HepG2 (cell line): ENCODE measurements at regions not wholly inside any gene's neighbourhood (a gene's known extent, or its start where the extent isn't known, plus 50 kb on each side); places are given as distances from the start of the nearest gene placed in this dataset.

Experiments
- ATAC-seq: fragments of 200-7000 bp; cut with Tn5 transposase; 3 replicates; pipeline ENCODE4 v1.9.1; 2020; ENCODE audit warnings: mild to moderate bottlenecking, moderate library complexity
- BruUV-seq: library from RNA; stranded (reverse); fragments of 400-500 nt; replicated peaks from 2 replicates; lab custom pipeline; 2021; lab: Mats Ljungman, UMichigan
- CTCF ChIA-PET: fragments of 300-600 bp; formaldehyde crosslinking; extraction: SDS; loops from one replicate; lab custom pipeline; 2021; ENCODE audit warnings: low total read pairs, inconsistent platforms, low intra/inter-chr PET ratio; lab: Yijun Ruan, JAX
- POLR2A ChIA-PET: fragments of 350-600 bp; sonication (Branson Sonifier 250); formaldehyde crosslinking; loops from one replicate; lab custom pipeline; 2020; ENCODE audit warnings: antibody characterized with exemption, inconsistent platforms; lab: Yijun Ruan, JAX
- DNase-seq: peaks from one replicate; pipeline ENCODE4 v3.0.0-alpha.2; 2015; ENCODE audit warnings: low spot score
- FAIRE-seq: peaks from 3 replicates; lab custom pipeline; 2011; peaks lifted over from hg19 to GRCh38; lab: Jason Lieb, UNC
- H2AFZ ChIP-seq: one replicate; pipeline ENCODE4 v1.6.1; 2011; ENCODE audit warnings: low read length, inconsistent platforms
- H3K27ac ChIP-seq: fragments of 300-600 bp; 3 replicates; pipeline ENCODE4 v1.8.0; 2011; ENCODE audit warnings: mixed run types, mild to moderate bottlenecking, mixed read lengths, low read length, inconsistent platforms; ENCODE audit not compliant: insufficient read depth; ENCODE audit errors: extremely low read length
- H3K27me3 ChIP-seq, 2 experiments: fragments of 200-600 bp in 1 of 2; 2 replicates in 1 of 2; 3 replicates in 1 of 2; pipeline versions ENCODE4 v1.6.0 to v1.8.0; 2011; ENCODE audit warnings: low read length in 2 of 2, mild to moderate bottlenecking in 2 of 2, moderate library complexity in 2 of 2, inconsistent platforms in 1 of 2; ENCODE audit not compliant: insufficient read depth in 2 of 2, control insufficient read depth in 1 of 2
- H3K36me3 ChIP-seq, 2 experiments: fragments of 200-600 bp in 1 of 2; replicated peaks in 1 of 2; 2 replicates in 1 of 2; 3 replicates in 1 of 2; pipeline versions ENCODE4 v1.5.1 to v1.8.0; 2011; ENCODE audit warnings: low read length in 2 of 2, inconsistent platforms in 1 of 2; ENCODE audit not compliant: insufficient read depth in 2 of 2, control insufficient read depth in 1 of 2
- H3K4me1 ChIP-seq: 2 replicates; pipeline ENCODE4 v1.5.1; 2012; ENCODE audit warnings: low read length, inconsistent platforms; ENCODE audit not compliant: insufficient read depth
- H3K4me2 ChIP-seq: 2 replicates; pipeline ENCODE4 v1.6.0; 2011; ENCODE audit warnings: low read depth, low read length, inconsistent platforms
- H3K4me3 ChIP-seq, 3 experiments: fragments of 200-600 bp in 1 of 3; sonication (generic), shearing (Covaris generic) in 1 of 3; replicated peaks in 1 of 3; 2 replicates each; pipeline ENCODE4 v1.5.1; 2011 to 2016; ENCODE audit warnings: low read length in 3 of 3, inconsistent platforms in 2 of 3, low read depth in 2 of 3, mild to moderate bottlenecking in 2 of 3, control low read depth in 1 of 3, mixed read lengths in 1 of 3; ENCODE audit not compliant: insufficient read depth in 1 of 3
- H3K79me2 ChIP-seq: one replicate; pipeline ENCODE4 v1.6.1; 2011; ENCODE audit warnings: low read length, inconsistent platforms; ENCODE audit not compliant: insufficient read depth
- H3K9ac ChIP-seq: 2 replicates; pipeline ENCODE4 v1.6.0; 2011; ENCODE audit warnings: mild to moderate bottlenecking, low read depth, low read length, inconsistent platforms; ENCODE audit not compliant: insufficient read depth
- H3K9me3 ChIP-seq: 2 replicates; pipeline ENCODE4 v1.5.1; 2012; ENCODE audit warnings: mild to moderate bottlenecking, low read length
- H4K20me1 ChIP-seq: 2 replicates; pipeline ENCODE4 v1.6.0; 2011; ENCODE audit warnings: inconsistent platforms, mild to moderate bottlenecking, low read length, moderate library complexity; ENCODE audit not compliant: insufficient read depth
- CAMTA2 ChIP-seq: sonication (generic); formaldehyde crosslinking; IDR thresholded peaks from 2 replicates; pipeline ENCODE4 v1.4.0; 2020; ENCODE audit warnings: mild to moderate bottlenecking, missing genetic modification reagents, borderline replicate concordance
- CBX1 ChIP-seq: IDR thresholded peaks from one replicate; pipeline ENCODE4 v1.6.1; 2016; ENCODE audit warnings: antibody characterized with exemption, low read depth
- FOXP4 ChIP-seq: sonication (generic); formaldehyde crosslinking; IDR thresholded peaks from 2 replicates; pipeline ENCODE4 v1.4.0; 2020; ENCODE audit warnings: missing genetic modification reagents
- HNRNPUL1 ChIP-seq: fragments of 200-400 bp; formaldehyde crosslinking; IDR thresholded peaks from 2 replicates; pipeline ENCODE4 v1.6.1; 2017; ENCODE audit warnings: low read depth, mild to moderate bottlenecking, low read length, moderate library complexity
- SOX6 ChIP-seq, 2 experiments: fragments of 450-650 bp in 1 of 2; sonication (generic) in 1 of 2; formaldehyde crosslinking in 1 of 2; IDR thresholded peaks; 2 replicates each; pipeline versions ENCODE4 v1.4.0 to v1.6.1; 2017 to 2020; ENCODE audit warnings: antibody characterized with exemption in 1 of 2, mild to moderate bottlenecking in 1 of 2, missing genetic modification reagents in 1 of 2
- ZNF281 ChIP-seq: sonication (generic); formaldehyde crosslinking; IDR thresholded peaks from 2 replicates; pipeline ENCODE4 v1.4.0; 2020; ENCODE audit warnings: missing genetic modification reagents, borderline replicate concordance
- WGBS: methylation state at CpG from one replicate; pipeline ENCODE4 v1.1.6; 2017; ENCODE audit warnings: low lambda C conversion rate; 5-methylcytosine and 5-hydroxymethylcytosine counted together
- in situ Hi-C: cut with HindIII; loops from 2 replicates; pipeline ENCODE4 v1.10.0; 2017; ENCODE audit warnings: low pct_unique_long_range_greater_than_20kb; ENCODE audit not compliant: extremely low pct_ligation_motif_present
- intact Hi-C: fragments of 100-400 bp; cut with micrococcal nuclease; formaldehyde crosslinking; loops from one replicate; pipeline ENCODE4 v1.10.0; 2022; ENCODE audit not compliant: unreplicated experiment

- no peak for FAIRE-seq
- Histone ChIP-seq H3K27ac (no peak overlapping the region), H3K9me3 (no peaks in the 10 kb centered on the region), H3K4me1 (no peaks in the 10 kb centered on the region), H3K79me2 (no peaks in the 10 kb centered on the region), H3K4me2 (no peak overlapping the region), H3K4me3 (no peak overlapping the region), H3K27me3 (no peaks in the 10 kb centered on the region), H3K36me3 (no peaks in the 10 kb centered on the region), H3K9ac (no peak overlapping the region), H4K20me1 (no peaks in the 10 kb centered on the region), H2AFZ (no peak overlapping the region)
- TF ChIP-seq CBX1 (no peak), CAMTA2 (CRISPR knock-in tag) (no peak), SOX6 (IDR thresholded peaks at IDR 0.05) (no peak), SOX6 (CRISPR knock-in tag; IDR thresholded peaks at IDR 0.05) (no peak), ZNF281 (CRISPR knock-in tag) (no peak), FOXP4 (CRISPR knock-in tag) (no peak), HNRNPUL1 (no peak)
- ChIA-PET CTCF (no interaction called here), POLR2A (no interaction called here)
- WGBS: 35% methylated on average over 3 of the region's 3 CpGs
- no peak for ATAC-seq
- BruUV-seq: no TSS peak
- in situ Hi-C loops: no loop called here
- intact Hi-C loops: no loop called here
- DNase-seq: no peak
Measured at GRCh38 chr10:62511238-62511637, 137.1 kb downstream of the ZNF365 start.
